Epithelial cell of prostate (primary cell): ENCODE measurements at regions not wholly inside any gene's neighbourhood (a gene's known extent, or its start where the extent isn't known, plus 50 kb on each side); places are given as distances from the start of the nearest gene placed in this dataset.
"Not testable (repeated sequence)": the region's sequence is repeated elsewhere in the genome, so short reads cannot be mapped to it uniquely, and the experiment has no call there.

ENCODE experiments used
- DNase-seq: peaks from one replicate; pipeline ENCODE4 v3.0.0-alpha.2; 2011; ENCODE audit warnings: low read depth, low spot score
- H3K27ac ChIP-seq: fragments of 450-650 bp; 2 replicates; pipeline ENCODE4 v1.5.1; 2017; ENCODE audit warnings: mild to moderate bottlenecking

GRCh38 chrX:42290608-42291007 is 367.3 kb upstream of the CASK start:
- H3K27ac ChIP-seq: no peak overlapping the region
- DNase-seq: no peak

GRCh38 chrX:42289492-42290385 is 366.4 kb upstream of the CASK start:
- no peak overlapping the region for H3K27ac ChIP-seq
- no peak for DNase-seq

GRCh38 chrX:42285681-42286080 is 362.3 kb upstream of the CASK start:
- not testable (repeated sequence) for H3K27ac ChIP-seq, DNase-seq

GRCh38 chrX:42276982-42277690 is 353.8 kb upstream of the CASK start:
- DNase-seq: no peak
- no peak overlapping the region for H3K27ac ChIP-seq

- no peak for DNase-seq
- no peak overlapping the region for H3K27ac ChIP-seq
These were observed 350.8 kb upstream of the CASK start for GRCh38 chrX:42274151-42274550.

GRCh38 chrX:42273387-42273786 is 350.0 kb upstream of the CASK start:
- H3K27ac ChIP-seq: no peak overlapping the region
- DNase-seq: no peak

GRCh38 chrX:42269186-42269585 is 345.8 kb upstream of the CASK start:
- no peak overlapping the region for H3K27ac ChIP-seq
- DNase-seq: no peak

GRCh38 chrX:42260854-42261253 is 337.5 kb upstream of the CASK start:
- DNase-seq: no peak
- no peak overlapping the region for H3K27ac ChIP-seq

GRCh38 chrX:42248226-42248625 is 324.9 kb upstream of the CASK start:
- H3K27ac ChIP-seq: no peak overlapping the region
- no peak for DNase-seq

GRCh38 chrX:42247241-42247640 is 323.9 kb upstream of the CASK start:
- no peak overlapping the region for H3K27ac ChIP-seq
- DNase-seq: no peak

- no peak for DNase-seq
- no peak overlapping the region for H3K27ac ChIP-seq
These were observed 323.5 kb upstream of the CASK start for GRCh38 chrX:42246814-42247213.

GRCh38 chrX:42242004-42242403 is 318.6 kb upstream of the CASK start:
- H3K27ac ChIP-seq: no peak overlapping the region
- DNase-seq: no peak

GRCh38 chrX:42241421-42241820 is 318.1 kb upstream of the CASK start:
- H3K27ac ChIP-seq: no peak overlapping the region
- DNase-seq: no peak

GRCh38 chrX:42237956-42238355 is 314.6 kb upstream of the CASK start:
- DNase-seq: no peak
- no peak overlapping the region for H3K27ac ChIP-seq

GRCh38 chrX:42229533-42229932 is 306.2 kb upstream of the CASK start:
- H3K27ac ChIP-seq: no peak overlapping the region
- DNase-seq: no peak

- no peak for DNase-seq
- no peak overlapping the region for H3K27ac ChIP-seq
These were observed 297.3 kb upstream of the CASK start for GRCh38 chrX:42220666-42221065.

- no peak overlapping the region for H3K27ac ChIP-seq
- no peak for DNase-seq
These were observed 296.7 kb upstream of the CASK start for GRCh38 chrX:42220083-42220482.

- DNase-seq: no peak
- no peak overlapping the region for H3K27ac ChIP-seq
These were observed 295.9 kb upstream of the CASK start for GRCh38 chrX:42219231-42219630.

- DNase-seq: no peak
- no peak overlapping the region for H3K27ac ChIP-seq
These were observed 272.2 kb upstream of the CASK start for GRCh38 chrX:42195506-42195905.

- DNase-seq: no peak
- H3K27ac ChIP-seq: no peak overlapping the region
These were observed 266.2 kb upstream of the CASK start for GRCh38 chrX:42189576-42189975.

- no peak overlapping the region for H3K27ac ChIP-seq
These were observed 265.4 kb upstream of the CASK start for GRCh38 chrX:42188730-42189129.

GRCh38 chrX:42176789-42177188 is 253.4 kb upstream of the CASK start:
- DNase-seq: no peak
- no peak overlapping the region for H3K27ac ChIP-seq

More at GRCh38 chrX:42188730-42189129, 265.4 kb upstream of the CASK start:
- no peak for DNase-seq
